ENCODE measurements at regions not wholly inside any gene's neighbourhood (a gene's known extent, or its start where the extent isn't known, plus 50 kb on each side); places are given as distances from the start of the nearest gene placed in this dataset.

- in situ Hi-C loops (cut with HindIII; ENCODE audit: low pct_ligation_motif_present, low pct_unique_long_range_greater_than_20kb, low sequenced_read_pairs), result no loop called here
- DNase-seq, result no peak
Observed at GRCh38 chrX:13266641-13267345, 53.1 kb downstream of the ATXN3L start.

DNA sequence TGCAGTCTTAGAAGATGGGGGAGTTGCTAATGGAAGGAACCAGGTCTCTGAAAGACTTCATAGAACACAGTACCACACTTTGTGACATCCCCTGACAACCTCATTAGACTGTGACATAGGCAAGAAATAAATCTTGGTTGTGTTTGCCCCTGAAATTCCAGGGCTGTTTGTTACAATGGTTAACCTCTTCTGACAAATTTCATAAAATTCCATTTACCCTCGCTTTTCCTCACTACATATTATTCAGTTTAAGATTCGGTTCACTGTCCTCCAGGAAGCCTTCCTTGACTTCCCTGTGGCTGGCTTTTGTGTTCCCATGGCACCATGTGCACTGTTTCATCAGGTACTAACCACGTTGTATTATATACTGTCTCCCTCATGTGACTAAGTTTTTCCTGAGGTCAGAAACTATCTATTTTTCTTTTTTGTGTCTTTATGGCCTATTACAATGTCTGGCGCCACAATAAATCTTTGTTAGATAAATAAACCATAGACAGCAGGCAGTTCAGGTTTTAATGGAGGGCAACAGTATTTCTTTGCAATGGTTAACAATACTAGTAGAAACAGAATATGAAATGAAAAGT lies 54.2 kb downstream of the ATXN3L start:
- in situ Hi-C loops (cut with HindIII; ENCODE audit: low pct_ligation_motif_present, low pct_unique_long_range_greater_than_20kb, low sequenced_read_pairs), result no loop called here
- DNase-seq, result no peak

DNA sequence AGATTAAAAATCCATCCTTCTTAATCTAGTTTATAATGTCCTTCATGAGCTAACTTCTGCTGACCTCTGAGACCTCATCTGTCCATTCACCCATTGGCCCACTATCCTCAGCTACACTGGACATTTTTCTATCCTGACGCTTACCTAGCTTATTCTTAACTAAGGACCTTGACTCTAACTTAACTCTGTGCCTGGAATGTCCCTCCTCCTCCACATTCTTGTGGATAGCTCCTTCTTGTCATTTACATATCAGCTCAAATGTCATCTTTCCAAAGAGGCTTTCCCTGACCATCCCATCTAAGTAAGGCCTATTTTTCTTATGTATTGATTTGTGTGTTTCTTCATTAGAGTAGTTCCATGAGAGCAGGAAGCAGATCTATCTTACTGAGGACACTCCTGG lies 54.7 kb downstream of the ATXN3L start:
- in situ Hi-C loops (cut with HindIII; ENCODE audit: low pct_ligation_motif_present, low pct_unique_long_range_greater_than_20kb, low sequenced_read_pairs), result no loop called here
- no peak for DNase-seq

DNA sequence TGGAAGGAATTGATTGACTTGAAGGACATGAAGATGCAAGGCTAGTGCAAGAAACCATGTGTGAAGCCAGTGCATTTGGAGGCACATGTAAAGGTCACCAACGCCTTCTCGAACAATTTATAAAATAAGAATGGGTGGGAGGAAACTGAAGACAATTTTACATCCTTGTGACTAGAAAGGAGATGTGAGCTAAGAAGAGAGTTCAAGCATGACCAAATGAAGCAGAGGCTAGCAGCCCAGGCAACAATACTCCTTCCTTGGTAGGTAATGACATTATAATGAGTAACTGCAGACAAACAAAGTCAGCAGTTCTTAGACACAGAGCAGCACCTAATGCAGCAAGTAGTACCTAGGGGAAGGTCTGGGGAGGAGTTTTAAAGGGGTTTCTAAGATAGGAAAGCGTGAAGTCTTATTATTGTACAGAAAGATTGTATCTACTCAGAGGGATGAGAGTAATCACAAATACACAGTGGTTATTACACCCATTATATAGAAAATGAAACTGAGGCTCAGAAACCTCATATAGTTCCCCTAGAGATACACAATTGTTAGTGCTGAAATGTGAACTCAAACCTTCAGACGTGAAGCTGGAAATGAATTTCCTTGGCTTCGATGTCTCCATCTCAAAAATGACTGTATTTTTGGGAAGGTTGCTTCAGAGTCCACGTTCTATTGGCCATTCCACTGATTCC lies 56.1 kb downstream of the ATXN3L start:
- no peak for DNase-seq
- in situ Hi-C loops (cut with HindIII; ENCODE audit: low pct_ligation_motif_present, low pct_unique_long_range_greater_than_20kb, low sequenced_read_pairs), result no loop called here

- no peak for DNase-seq
- in situ Hi-C loops (cut with HindIII; ENCODE audit: low pct_ligation_motif_present, low pct_unique_long_range_greater_than_20kb, low sequenced_read_pairs), result no loop called here
Observed at GRCh38 chrX:13261348-13261747, 58.5 kb downstream of the ATXN3L start.

GRCh38 chrX:13260598-13260997 lies 59.3 kb downstream of the ATXN3L start:
- in situ Hi-C loops (cut with HindIII; ENCODE audit: low pct_ligation_motif_present, low pct_unique_long_range_greater_than_20kb, low sequenced_read_pairs), result no loop called here
- no peak for DNase-seq

GRCh38 chrX:13258725-13259124 lies 61.1 kb downstream of the ATXN3L start:
- in situ Hi-C loops (cut with HindIII; ENCODE audit: low pct_ligation_motif_present, low pct_unique_long_range_greater_than_20kb, low sequenced_read_pairs), result no loop called here
- no peak for DNase-seq

- no peak for DNase-seq
- in situ Hi-C loops (cut with HindIII; ENCODE audit: low pct_ligation_motif_present, low pct_unique_long_range_greater_than_20kb, low sequenced_read_pairs), result no loop called here
Observed at GRCh38 chrX:13258052-13258444, 61.8 kb downstream of the ATXN3L start.

DNA sequence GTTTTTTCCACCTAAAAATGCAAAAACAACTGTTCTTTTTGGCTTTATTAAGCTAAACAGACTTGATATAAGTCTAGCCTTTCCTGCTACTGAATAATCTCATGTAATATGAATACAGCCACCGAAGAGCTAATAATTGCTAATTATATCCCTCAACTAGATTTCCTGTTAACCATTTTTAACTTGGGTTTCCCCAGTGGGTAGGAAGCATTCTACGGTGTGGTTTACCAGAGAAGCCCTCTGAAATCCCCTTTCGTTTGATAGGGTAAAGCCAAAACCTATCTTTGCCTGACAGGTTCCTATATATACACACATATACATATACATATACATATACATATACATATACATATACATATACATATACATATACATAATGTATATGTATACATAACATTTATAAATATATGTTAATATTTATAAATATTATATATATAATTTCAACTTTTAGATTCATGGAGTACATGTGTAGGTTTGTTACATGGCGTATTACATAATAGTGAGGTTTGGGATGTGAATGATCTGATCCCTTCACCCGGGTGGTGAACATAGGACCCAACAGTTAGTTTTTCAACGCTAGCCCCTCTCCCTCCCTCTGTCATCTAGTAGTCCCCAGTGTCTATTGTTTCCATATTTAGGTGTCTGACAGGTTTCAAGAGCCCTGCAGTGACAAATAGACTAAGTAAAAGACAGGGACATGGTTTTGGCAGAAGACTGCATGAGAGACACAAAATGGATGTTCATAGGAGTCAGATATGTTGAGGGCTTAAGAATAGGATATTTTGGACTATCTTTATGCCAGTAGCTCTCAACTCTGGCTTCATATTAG lies 62.4 kb downstream of the ATXN3L start:
- in situ Hi-C loops (cut with HindIII; ENCODE audit: low pct_ligation_motif_present, low pct_unique_long_range_greater_than_20kb, low sequenced_read_pairs), result no loop called here
- DNase-seq, result no peak

GRCh38 chrX:13256603-13257002 lies 63.2 kb downstream of the ATXN3L start:
- in situ Hi-C loops (cut with HindIII; ENCODE audit: low pct_ligation_motif_present, low pct_unique_long_range_greater_than_20kb, low sequenced_read_pairs), result no loop called here
- DNase-seq, result no peak

- in situ Hi-C loops (cut with HindIII; ENCODE audit: low pct_ligation_motif_present, low pct_unique_long_range_greater_than_20kb, low sequenced_read_pairs), result no loop called here
- no peak for DNase-seq
Observed at GRCh38 chrX:13254870-13255269, 65.0 kb downstream of the ATXN3L start.

- in situ Hi-C loops (cut with HindIII; ENCODE audit: low pct_ligation_motif_present, low pct_unique_long_range_greater_than_20kb, low sequenced_read_pairs), result no loop called here
- peak; percentile 1 for DNase-seq
Observed at GRCh38 chrX:13254076-13254785, 65.6 kb downstream of the ATXN3L start.

GRCh38 chrX:13253223-13253622 lies 66.6 kb downstream of the ATXN3L start:
- in situ Hi-C loops (cut with HindIII; ENCODE audit: low pct_ligation_motif_present, low pct_unique_long_range_greater_than_20kb, low sequenced_read_pairs), result no loop called here
- DNase-seq, result no peak

DNA sequence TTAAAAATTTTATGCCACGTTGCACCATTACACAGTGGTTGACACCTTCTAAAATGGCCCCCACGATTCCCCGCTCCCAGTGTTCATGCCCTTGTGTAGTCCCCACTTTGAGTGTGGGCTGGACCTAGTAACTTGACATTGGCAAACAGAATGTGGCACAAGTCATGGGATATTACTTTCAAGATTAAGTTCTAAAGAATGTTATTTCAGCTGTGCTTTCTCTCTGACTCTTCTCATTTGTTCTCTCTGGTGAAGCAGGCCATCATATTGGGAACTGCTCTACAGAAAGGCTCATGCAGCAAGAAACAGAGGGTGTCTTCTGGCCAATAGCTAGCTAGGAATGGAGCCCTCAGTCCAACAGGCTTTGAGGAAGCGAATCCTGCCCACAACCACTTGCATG lies 67.1 kb downstream of the ATXN3L start:
- DNase-seq, result no peak
- in situ Hi-C loops (cut with HindIII; ENCODE audit: low pct_ligation_motif_present, low pct_unique_long_range_greater_than_20kb, low sequenced_read_pairs), result no loop called here

GRCh38 chrX:13250826-13251580 lies 68.8 kb downstream of the ATXN3L start:
- in situ Hi-C loops (cut with HindIII; ENCODE audit: low pct_ligation_motif_present, low pct_unique_long_range_greater_than_20kb, low sequenced_read_pairs), result no loop called here
- DNase-seq, result no peak

DNA sequence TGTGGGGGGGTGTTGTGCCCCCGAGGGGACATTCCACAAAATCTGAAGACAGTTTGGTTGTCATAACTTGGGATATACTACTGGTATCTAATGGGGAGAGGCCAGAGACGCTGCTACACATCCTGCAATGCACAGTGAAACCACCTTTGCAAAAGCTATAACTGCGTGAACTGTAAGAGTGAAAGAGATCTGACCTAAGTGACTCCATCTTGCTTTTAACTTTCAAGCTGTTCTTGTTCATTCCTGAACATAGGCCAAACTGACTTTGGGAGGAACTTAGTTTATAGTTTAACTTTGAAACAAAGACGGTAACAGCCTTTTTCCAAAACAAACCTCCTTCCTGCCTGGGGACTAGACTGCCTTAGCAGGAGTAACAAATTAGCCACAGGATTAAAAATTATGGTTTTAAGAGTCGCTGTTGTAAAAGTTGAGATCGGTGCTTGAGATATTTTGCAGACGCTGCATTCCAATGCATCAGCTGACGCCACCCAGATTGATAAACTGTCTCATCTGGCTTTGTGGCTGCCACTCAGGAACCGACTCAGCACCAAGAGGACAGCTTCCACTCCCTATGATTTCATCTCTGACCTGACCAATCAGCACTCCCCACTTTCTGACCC lies 70.9 kb downstream of the ATXN3L start:
- in situ Hi-C loops (cut with HindIII; ENCODE audit: low pct_ligation_motif_present, low pct_unique_long_range_greater_than_20kb, low sequenced_read_pairs), result no loop called here
- DNase-seq, result no peak

- DNase-seq, result no peak
- in situ Hi-C loops (cut with HindIII; ENCODE audit: low pct_ligation_motif_present, low pct_unique_long_range_greater_than_20kb, low sequenced_read_pairs), result no loop called here
Observed at GRCh38 chrX:13239272-13239671, 80.6 kb downstream of the ATXN3L start.

GRCh38 chrX:13235930-13236329 lies 83.9 kb downstream of the ATXN3L start:
- DNase-seq, result no peak
- in situ Hi-C loops (cut with HindIII; ENCODE audit: low pct_ligation_motif_present, low pct_unique_long_range_greater_than_20kb, low sequenced_read_pairs), result no loop called here

All from ACHN (cell line).